GM18508 (cell line): ENCODE measurements at regions not wholly inside any gene's neighbourhood (a gene's known extent, or its start where the extent isn't known, plus 50 kb on each side); places are given as distances from the start of the nearest gene placed in this dataset.
"Not testable (repeated sequence)": the region's sequence is repeated elsewhere in the genome, so short reads cannot be mapped to it uniquely, and the experiment has no call there.

Experiments used
- ATAC-seq: cut with Tn5 transposase; IDR thresholded peaks from one replicate; pipeline ENCODE4 v1.9.1; 2021; ENCODE audit warnings: moderate number of reproducible peaks; ENCODE audit not compliant: insufficient read depth, unreplicated experiment

GRCh38 chr1:4489992-4490391 lies 164.4 kb upstream of the AJAP1 start:
- ATAC-seq = not testable (repeated sequence)

GRCh38 chr1:4494027-4494426 lies 160.4 kb upstream of the AJAP1 start:
- ATAC-seq = no peak

GRCh38 chr1:4494558-4494957 lies 159.9 kb upstream of the AJAP1 start:
- no peak for ATAC-seq

- ATAC-seq = no peak
Measured at GRCh38 chr1:4495809-4496208, 158.6 kb upstream of the AJAP1 start.

- ATAC-seq = no peak
Measured at GRCh38 chr1:4500441-4500840, 154.0 kb upstream of the AJAP1 start.

GRCh38 chr1:4506591-4506990 lies 147.8 kb upstream of the AJAP1 start:
- ATAC-seq = no peak

- ATAC-seq = no peak
Measured at GRCh38 chr1:4509206-4509605, 145.2 kb upstream of the AJAP1 start.

GRCh38 chr1:4510276-4510691 lies 144.1 kb upstream of the AJAP1 start:
- no peak for ATAC-seq

- ATAC-seq = no peak
Measured at GRCh38 chr1:4511374-4511773, 143.0 kb upstream of the AJAP1 start.

GRCh38 chr1:4512636-4513035 lies 141.8 kb upstream of the AJAP1 start:
- no peak for ATAC-seq

GRCh38 chr1:4513685-4514084 lies 140.7 kb upstream of the AJAP1 start:
- ATAC-seq = no peak

GRCh38 chr1:4515727-4516289 lies 138.6 kb upstream of the AJAP1 start:
- no peak for ATAC-seq

GRCh38 chr1:4516596-4516995 lies 137.8 kb upstream of the AJAP1 start:
- no peak for ATAC-seq

GRCh38 chr1:4517186-4517954 lies 137.0 kb upstream of the AJAP1 start:
- no peak for ATAC-seq

- ATAC-seq = no peak
Measured at GRCh38 chr1:4518621-4519020, 135.8 kb upstream of the AJAP1 start.

GRCh38 chr1:4519954-4520353 lies 134.5 kb upstream of the AJAP1 start:
- ATAC-seq = no peak

- no peak for ATAC-seq
Measured at GRCh38 chr1:4523551-4523950, 130.9 kb upstream of the AJAP1 start.

GRCh38 chr1:4526747-4527146 lies 127.7 kb upstream of the AJAP1 start:
- no peak for ATAC-seq

GRCh38 chr1:4527819-4528218 lies 126.6 kb upstream of the AJAP1 start:
- no peak for ATAC-seq

- ATAC-seq = no peak
Measured at GRCh38 chr1:4528590-4528989, 125.8 kb upstream of the AJAP1 start.

- no peak for ATAC-seq
Measured at GRCh38 chr1:4529446-4530165, 124.8 kb upstream of the AJAP1 start.
